HG02885 (cell line): ENCODE measurements at regions not wholly inside any gene's neighbourhood (a gene's known extent, or its start where the extent isn't known, plus 50 kb on each side); places are given as distances from the start of the nearest gene placed in this dataset.

Source experiments
- ATAC-seq: cut with Tn5 transposase; IDR thresholded peaks from one replicate; pipeline ENCODE4 v1.9.1; 2021; ENCODE audit warnings: mild to moderate bottlenecking; ENCODE audit not compliant: unreplicated experiment, poor library complexity

DNA sequence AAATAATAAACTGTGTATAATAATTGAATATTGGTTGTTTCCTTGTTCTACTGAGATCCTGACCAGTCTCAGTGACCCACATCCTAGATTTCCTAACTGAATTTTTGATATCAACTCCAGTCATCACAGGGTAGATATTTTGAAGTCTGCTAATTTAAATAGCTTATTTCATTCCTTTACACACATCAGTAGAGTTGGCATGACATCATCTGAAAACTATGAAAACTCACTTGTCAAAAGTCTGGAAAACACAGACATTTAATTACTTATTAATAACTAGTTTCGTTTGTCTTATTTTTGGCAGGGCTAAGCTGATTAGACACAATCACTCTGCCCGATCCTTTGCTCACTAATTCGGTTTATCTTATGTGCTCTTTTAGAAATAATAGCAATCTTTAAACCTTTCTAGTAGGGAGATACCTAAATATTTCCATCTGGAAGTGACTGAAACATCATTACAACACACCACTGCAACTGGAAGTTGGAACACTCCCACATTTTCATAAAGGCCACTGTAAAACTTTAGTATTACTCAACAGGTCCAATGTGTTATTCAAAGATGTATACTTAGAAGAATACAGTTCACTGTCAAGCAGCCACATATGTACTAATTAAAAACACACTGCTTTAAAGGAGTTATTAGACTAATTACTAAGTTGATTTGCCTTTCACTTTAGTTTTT, 198.4 kb upstream of the ZNF717 start:
- ATAC-seq, result no peak

DNA sequence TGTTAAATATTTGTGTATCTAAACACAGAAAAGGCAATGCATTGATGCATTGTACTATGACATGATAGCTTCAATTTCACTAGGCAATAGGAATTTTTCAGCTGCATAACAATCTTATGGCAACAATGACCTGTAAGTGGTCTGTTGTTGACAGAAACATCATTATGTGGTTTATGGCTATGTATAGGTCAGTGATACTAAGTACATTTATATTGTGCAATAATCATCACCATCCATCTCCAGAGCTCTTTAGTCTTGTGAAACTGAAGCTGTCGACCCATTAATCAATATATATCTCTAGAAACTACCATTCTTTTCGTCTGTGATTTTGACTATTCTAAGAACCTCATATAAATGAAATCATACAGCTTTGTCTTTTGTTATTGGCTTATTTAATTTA, 200.1 kb upstream of the ZNF717 start:
- no peak for ATAC-seq

DNA sequence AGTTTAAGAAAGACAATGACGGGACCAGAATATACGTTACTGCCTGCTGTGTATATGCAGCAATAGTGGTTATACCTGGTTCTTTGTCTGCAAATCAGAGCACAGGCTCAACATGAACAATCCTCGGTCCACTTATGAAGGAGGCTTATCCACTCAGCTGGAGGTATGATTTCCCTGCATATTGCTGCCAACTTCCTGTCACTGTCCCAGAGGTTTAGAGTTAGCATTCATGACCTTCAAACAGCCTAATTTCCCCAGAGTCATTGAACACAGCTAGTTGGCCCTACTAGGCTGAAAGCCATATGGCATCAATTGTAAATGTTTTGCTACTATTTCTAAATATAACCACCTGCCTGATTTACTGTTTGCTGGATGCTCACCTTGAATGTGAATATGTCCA, 224.9 kb upstream of the ZNF717 start:
- no peak for ATAC-seq

DNA sequence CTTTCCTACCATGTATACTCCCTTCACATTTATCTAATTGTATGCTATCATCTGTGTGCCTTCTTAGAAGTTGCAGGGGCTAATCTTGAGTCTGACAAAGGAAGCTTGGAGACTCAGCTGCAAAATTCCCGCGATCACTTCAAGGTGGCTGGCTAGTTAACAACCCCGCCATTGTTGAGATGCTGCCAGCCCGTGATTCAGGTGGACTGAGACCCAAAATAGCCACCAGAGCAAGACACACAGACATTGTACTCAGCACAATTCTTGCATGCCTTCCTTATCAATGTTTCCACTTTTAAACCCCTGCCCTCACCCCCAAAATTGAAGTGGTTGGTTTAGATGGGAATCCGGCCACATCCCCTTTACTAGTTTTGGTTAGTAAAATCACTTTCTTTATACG, 225.8 kb upstream of the ZNF717 start:
- no peak for ATAC-seq

DNA sequence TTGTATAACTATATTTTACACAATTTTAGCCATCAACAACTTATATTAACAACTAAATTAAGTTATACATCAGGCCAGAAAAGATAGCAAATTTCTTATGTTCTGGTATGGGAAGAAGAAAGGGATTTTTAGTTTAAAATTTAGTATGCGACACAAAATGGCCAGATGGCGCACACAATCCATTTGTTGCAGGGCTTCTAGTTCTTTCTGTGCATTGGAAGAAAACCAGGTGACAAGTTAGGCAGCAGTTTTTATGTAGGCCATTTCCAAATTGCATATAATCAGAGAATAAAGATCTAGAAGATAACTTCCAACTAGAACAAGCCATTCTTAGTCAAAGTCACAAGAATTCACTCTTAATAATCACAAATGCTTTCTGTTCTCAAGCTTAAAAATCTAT, 230.1 kb upstream of the ZNF717 start:
- ATAC-seq, result no peak

DNA sequence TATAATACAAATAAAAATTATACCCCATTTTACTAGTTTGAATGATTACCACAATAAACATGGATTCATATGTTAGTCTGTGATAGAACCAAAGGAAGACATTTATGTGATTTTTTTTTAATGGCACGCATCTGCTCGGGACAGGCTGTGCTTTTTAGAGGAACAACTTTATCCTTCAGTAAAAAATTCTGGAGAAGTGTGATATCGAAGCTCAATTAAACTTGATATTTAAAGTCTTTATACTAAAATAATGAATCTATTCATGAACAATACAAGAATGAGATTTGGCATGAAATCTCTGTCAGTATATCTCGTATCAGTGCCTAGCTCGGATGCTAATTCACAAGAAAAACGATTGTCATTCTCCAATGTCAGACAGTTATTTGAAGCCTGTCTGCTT, 230.8 kb upstream of the ZNF717 start:
- no peak for ATAC-seq

DNA sequence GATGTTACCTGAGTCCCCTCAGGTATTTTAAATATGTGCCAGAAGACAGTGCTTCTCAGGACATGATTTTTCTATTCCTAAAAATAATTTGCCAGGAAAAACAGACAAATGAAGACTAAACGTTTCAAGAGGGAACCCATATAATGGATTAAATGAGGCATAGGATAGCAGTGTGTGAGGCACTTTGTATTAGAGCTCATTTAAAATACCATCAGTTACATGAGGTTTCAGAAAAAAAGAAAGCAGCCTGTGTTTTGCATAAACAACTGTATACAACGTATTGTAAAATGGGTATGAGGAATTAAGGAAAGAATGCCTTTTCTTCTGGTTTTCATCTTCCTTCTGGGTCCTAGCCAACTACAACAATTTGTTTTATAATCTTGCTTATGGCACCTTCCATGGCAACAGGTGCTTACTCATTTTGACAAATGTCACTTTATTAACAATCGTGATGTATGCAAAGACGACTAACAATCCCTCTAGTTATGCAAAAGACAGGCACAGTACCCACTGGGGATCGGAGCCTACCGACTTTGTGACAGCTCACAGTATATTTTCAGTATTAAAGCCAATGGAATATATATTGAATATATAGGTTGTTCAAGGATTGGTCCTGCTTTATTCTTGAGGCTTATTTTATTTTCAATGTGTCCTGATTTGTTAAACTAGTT, 231.6 kb upstream of the ZNF717 start:
- no peak for ATAC-seq

DNA sequence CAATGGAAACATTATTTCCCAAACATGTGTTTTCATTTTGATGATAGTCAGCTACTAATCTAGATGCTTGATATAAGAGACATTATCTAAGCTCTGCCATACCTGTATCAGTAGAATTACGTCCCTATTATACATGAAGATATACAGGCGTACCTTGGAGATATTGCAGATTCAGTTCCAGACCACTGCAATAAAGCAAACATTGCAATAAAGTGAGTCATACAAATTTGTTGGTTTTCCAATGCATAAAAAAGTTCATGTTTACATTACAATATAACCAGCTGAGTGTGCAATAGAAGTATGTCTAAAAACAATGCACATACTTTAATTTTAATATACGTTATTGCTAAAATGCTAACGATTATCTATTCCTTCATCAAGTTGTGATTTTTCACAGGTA, 236.0 kb upstream of the ZNF717 start:
- no peak for ATAC-seq

DNA sequence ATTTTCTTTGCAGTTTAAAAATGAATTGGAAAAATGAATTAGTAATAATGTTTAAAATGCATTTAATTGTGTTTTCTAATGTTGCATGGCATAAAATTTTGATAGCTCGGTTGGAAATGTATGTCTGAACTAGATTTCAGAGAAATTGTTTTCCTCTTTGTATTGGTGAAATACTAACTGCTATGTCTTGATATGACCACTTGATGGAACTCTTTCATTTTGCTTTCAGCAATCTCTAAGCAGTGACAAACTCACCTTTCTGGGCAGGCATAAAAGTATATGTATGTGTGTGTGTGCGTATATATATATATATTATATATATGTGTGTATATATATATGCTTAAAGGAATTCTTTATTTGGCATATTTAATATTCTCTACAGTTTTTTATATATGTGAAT, 239.3 kb upstream of the ZNF717 start:
- ATAC-seq, result no peak

DNA sequence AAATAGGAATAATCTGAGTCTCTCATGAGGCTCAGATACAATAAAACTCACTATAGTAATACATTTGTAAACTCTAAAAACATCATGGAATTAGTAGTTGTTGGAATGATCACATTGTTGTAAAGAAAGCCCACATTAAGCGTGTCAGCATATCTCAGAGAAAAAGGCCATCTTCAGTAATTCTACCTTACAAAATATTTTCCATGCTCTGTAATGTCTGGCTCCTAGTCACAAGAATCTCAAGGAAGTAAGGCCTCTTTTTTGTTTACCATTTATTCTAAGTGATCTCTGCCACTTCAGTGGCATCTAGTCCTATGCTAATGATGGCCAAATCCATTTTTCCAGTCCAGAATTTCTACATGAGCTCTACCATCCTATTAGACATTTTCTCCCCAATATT, 240.2 kb upstream of the ZNF717 start:
- no peak for ATAC-seq

DNA sequence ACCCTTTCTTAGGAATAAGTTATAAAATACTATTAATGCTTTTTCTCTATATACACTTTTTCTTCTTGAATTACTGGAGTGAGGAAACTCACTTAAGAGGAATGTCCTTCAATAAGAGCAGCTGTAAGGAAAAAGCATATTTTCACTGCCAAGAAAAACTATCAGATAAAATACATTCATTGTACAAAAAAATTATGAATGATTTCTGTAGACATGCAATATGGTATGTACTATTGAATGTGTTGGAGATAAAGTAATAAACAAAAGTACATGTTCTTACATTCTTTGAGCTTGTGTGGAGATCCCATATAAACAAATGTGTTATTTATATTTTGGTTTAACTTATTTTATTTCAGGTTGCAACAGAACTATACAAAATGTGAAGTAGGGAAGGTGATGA, 241.0 kb upstream of the ZNF717 start:
- no peak for ATAC-seq

DNA sequence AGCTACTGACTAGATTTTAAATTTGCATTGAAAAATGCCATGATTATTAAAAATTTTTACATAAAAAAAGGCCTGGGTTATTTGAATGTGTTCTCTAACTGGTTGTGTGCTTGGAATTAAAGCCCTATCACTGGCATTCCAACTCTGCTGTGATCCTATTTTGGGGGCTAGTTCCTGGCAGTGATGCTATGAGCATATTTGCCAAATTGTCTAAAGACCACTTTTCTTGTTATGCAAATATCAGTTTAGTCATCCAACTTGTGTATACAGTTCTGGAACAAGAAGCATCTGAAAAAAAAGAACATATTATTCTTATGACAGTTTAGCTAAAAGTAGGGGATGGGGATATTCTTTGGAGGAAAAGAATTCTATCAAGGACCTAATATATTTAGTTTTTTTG, 243.4 kb upstream of the ZNF717 start:
- ATAC-seq, result no peak

DNA sequence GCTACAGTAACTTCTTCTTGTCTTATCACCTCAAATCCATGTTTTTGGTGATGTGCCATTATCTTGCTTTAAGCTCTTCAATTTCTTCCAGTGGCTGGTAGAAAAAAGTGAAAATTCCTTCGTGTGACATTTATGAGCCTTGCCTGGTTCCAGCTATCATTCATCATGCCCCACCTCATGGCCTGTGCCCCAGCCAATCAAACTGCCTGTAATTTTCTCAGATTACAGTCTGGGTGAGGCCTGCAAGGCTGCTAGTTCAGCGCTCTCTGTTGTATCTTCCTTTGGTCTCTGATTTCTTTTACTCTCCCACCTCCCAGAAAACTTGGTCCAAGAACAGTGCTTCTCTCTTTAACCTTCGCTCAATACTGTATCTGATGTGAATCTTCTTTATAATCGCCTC, 249.3 kb upstream of the ZNF717 start:
- ATAC-seq, result no peak

DNA sequence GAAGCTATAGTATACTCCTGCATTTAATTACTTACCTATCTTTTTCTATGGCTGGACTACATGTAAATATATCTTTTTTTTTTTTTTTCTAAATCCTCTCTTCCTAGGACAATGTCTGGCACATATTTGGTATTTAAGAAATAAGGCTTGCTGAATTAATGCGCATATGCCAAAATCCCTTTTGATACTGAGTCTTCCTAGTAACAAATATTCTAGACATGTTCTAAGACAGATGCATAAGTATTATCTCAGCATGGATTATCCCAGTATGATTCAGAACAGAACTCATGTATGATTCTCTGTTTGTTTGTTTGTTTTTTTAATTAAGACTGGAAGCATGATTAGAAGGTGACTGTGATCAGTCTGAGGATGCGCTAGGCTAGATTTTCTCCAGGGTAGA, 249.8 kb upstream of the ZNF717 start:
- ATAC-seq, result no peak

DNA sequence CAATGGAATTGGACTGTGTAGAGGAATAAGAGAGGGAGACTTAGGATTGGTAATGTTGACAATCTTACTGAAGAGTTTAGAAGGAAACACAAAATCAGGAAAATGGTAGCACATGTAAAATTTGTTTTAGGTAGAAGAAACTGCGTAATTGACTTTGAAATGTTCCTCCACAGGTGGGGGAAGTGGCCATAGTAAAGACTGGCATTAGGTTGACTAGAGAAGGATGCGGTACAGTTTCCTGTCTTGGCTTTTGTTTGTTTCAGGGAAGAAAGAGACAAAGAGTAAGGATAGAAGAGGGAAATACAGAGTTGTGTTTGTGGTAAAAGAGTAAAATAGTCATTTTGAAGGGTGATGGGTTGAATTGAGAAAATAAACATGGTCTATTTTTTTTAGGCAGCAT, 253.6 kb upstream of the ZNF717 start:
- ATAC-seq, result no peak

DNA sequence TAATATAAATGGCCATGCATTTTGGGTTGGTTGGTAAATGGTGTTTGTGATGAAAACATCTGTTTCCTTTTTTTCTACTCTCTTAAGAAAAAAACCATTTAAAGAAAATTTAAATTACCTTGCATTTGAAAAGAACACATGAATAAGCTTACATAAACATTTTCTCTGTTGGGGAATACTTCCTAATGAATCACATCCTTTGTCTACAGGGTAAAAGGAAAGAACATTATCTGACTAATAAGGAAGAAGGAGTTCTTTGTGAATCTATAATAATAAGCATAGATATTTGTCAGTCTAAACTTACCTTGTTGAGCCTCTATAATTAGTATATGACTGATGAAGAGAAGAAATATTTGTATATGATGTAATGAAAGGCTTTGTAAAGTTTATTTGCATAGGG, 254.1 kb upstream of the ZNF717 start:
- no peak for ATAC-seq

DNA sequence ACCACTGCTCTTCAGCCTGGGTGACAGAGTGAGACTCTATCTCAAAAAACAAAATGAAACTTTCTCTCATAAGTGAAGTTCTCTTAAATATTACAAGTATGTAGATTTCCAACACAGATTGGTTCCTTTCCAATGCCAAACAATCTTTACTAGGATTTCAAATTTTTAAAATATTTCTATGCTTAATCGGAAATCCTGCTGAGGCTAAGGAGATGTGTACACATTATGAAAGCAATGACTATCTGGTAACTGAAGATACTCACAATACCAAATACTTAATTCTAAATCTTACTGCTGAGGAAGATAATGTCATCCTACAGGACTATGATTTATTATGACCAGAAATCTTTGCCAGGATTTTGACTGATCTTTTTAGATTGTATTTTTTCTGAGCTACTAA, 255.6 kb upstream of the ZNF717 start:
- no peak for ATAC-seq

DNA sequence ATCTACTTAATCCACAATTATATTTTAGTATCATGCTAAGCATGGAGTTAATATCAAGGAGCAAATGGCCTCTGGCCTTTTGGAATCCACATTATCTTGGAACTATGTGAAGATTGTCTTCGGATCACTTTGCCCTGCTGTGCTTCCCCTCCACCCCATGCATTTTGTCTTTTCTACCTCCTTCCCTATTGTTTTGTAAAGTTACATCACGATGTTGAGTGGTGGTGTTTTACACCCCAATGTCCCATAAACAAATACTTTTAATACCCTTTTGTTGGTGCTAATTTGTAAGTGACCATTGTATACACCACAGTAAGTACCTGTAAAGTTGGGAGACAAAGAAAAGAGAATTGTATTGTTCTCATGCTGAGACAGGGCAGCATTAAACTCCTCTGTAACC, 258.4 kb upstream of the ZNF717 start:
- ATAC-seq, result no peak

DNA sequence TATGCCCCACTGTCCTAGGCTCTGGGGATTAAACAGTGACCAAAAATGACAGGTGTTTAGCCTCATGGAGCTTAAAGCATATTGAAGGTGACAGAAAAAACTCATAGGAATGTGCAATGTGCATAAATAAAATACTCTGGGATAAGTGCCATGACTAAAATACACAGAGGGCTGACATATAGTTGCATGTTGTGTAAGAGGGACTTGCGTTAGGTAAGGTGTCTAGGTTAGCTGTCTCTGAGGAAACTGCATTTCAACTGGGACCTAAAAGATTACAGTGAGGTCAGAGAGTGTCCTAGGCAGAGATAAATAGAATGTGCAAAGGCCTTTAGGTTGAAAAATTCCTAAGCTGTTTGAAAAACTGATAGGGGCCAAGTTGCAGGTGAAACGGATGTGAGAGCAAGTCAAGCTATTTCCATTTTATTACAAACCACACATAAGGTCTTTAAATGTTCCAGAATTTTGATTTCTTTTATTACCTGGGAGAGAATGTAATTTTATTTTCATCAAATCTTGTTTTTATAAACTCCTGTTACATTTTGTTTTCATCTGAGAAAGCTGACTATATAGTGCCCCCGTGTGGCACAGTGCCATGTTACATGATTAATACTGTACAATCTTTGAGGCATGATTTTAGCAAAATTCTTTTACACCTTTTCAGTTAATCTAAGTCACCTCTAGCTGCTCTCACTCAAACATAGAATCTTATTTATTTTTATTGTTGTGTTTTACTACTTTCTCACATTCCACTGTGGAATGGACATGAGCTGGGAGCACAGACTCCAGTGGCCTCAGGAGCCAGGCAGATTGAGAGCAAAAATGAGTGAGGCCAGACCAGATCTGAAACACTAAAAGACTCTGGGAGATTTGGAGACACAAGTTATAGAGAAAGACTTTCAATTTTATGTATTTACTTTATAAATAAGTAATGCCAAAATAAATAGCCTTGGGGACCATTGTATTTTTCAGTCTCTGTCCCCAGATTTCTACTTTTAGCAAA, 259.6 kb upstream of the ZNF717 start:
- peak; percentile 72 for ATAC-seq

DNA sequence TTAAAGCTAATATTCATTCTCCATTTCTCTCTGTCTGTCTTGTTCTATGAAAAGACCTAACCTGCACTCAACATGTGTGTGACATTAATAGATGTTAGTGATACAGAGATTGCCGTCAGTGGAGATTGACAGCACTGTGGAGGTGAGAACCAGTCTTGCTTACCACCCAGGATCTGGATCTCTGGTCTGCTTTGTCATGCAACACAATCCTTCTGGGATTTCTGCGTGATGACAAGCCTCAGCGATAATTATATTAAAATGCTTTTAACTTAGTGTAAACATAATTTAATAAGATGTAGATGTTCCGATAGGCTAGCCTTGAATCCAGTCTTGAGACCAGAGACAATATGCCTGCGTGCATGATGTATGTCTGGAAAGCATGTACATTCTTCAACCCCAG, 262.0 kb upstream of the ZNF717 start:
- no peak for ATAC-seq

DNA sequence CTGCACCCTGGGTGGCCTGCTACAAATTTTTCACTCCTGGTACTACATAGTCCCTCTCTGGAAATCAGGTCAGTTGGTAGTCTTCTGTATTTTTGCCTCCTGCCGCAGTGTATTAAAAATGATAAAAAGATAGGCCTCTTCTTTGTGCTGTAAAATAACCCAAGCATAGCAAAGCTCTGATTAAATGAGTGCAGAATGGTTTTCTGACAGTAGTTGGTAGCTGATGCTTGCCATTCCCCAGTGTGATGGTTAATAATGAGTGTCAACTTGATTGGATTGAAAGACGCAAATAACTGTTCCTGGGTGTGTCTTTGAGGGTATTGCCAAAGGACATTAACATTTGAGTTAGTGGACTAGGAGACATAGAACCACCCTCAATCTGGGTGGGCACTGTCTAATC, 264.4 kb upstream of the ZNF717 start:
- ATAC-seq, result no peak
